Suppressor macrophage (primary cell): ENCODE measurements at regions not wholly inside any gene's neighbourhood (a gene's known extent, or its start where the extent isn't known, plus 50 kb on each side); places are given as distances from the start of the nearest gene placed in this dataset.

Experiments
- DNase-seq, 4 experiments: peaks; one replicate each; pipeline ENCODE4 v3.0.0-alpha.2; 2020 to 2022

DNA sequence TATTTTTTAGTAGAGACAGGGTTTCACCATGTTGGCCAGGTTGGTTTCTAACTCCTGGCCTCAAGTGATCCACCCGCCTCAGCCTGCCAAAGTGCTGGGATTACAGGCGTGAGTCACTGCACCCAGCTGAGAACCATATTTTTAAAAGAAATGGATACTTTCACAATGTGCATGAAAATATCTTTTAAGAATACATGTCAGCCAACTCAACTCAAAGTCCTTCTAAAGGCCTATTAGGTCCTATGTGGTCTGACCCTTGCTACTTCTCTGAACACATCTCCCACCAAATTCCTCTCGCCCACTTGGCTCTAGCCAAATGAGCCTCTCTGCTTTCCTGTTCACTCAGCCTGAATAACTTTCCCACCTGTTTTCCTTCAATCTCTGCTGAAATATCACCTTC is 119.6 kb downstream of the MTX2 start:
- no peak for DNase-seq

DNA sequence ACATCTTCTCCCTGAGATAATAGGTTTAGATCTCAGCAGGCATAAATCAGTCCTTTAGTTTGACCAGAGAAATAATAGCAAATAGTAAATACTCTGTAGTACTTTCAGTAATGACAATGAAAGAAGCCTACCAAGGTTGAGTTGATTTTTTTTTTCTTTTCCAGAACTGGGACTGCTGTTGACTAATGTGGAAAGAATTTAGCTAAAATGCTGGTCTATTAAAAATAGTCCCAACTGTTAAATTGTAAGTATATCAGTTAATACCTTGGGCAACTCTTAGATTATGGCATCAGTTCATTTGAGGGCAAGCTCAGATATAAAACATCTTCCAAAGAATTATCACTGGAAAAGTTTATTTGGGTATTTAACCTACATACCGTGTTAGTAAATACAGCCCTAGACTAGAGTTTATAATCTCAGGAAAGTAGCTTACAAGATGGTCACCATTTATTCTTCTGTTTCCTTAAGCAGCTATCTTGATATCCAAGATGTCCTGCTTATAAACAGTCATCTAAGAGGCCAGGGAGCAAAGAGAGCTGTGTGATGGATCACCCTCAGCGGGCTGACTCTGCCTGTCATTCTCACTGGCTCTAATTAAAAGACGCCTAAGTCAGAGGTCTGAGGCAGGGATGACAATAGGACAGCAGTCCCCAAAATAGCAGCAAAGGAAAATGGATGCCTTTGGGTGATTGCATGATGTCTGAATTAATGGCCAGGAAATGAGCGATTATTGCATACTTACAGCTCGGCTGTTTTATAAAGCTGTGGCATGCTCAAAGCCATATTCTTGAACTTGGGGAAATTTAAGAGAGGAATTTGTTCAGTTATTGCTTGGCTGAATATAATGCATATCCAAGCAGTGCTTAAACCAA is 121.3 kb downstream of the MTX2 start:
- DNase-seq = no peak

DNA sequence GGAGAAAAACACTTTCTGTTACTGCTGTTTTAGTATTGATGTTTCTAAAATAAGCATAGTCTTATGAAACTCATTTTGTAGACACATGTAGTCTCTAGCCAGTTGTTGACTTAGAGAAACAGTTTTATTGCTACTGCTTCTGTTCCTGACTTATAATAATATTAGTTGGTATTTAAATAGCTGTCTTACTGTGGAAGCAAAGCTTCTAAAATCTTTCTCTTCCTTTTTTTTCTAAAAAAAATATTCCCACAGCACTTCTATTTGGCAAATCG is 121.8 kb downstream of the MTX2 start:
- DNase-seq = no peak

DNA sequence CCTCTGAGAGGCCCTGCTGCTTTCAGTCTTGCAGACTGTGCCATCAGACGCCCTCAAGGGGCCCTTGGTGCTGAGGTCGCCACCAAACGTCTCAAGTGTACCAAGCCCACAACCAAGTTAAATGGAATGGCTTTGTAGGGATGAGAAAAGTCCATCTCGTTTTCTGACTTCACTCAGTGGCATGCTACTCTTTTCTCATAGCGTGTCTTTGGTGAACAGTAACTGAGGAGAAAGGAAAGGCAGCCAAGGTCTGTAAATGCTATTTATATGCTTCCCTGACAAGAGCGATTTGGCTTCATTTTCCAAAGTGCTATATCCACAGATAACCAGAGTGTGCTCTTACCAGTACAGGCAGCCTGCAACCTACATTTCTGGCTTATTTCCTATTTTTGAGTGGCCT is 123.0 kb downstream of the MTX2 start:
- no peak for DNase-seq

DNA sequence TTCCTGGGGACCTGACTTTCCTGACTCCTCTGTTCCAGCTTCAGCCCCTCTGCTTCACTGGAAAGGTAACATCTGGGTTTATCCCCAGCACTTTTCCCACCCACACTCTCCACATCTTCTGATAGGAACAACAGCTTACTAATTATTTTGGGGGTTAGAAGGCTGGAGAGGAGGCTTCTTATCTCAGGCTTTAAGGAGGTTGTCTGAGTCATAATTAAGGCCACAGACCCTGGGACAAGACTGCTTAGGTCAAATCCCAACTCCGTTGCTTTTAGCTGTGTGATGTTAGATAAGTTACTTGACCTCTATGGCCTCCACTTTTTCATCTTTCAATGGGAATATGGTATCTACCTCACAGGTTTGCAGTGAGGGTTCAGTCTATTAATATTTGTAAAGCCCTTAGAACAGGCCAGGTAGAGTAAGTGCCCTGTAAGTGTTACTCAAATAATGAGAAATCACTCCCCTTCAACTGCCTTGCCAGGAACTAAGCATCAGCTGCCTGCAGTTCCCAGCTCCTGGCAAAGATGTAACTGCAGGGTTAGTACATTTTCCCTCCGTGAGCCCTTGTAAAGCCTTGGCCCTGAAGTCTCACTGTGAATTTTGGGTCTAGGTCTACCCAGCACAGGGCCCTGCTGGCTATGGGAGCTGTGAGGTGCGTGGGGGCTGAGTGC is 123.6 kb downstream of the MTX2 start:
- no peak for DNase-seq

DNA sequence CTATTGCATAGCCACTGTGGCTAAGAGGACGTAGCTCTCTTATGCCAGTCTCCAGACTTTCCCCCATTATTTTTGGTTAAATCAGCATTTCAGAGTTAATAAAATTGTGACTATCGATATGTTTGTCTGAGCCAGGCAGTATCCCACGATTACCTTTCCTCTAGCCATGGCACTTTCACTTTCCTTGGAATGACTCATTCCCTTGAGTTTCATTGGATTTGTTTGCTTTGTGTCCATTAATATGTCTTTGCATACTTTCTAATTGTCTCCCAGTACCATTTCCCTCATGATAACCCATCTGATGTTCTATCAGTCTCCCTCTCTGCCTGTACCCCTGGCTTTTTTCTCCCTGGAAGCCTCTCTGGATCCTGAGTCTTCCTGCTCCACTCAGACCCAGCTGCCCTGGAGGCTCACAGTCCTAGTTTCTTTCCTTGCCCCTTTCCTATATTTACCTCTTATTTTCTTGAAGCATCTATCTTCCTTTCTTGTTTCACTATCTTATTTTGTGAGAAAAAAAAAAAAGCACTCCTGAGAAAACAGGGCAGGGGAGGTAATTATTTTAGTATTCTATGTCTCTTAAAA is 126.1 kb downstream of the MTX2 start:
- DNase-seq = no peak

DNA sequence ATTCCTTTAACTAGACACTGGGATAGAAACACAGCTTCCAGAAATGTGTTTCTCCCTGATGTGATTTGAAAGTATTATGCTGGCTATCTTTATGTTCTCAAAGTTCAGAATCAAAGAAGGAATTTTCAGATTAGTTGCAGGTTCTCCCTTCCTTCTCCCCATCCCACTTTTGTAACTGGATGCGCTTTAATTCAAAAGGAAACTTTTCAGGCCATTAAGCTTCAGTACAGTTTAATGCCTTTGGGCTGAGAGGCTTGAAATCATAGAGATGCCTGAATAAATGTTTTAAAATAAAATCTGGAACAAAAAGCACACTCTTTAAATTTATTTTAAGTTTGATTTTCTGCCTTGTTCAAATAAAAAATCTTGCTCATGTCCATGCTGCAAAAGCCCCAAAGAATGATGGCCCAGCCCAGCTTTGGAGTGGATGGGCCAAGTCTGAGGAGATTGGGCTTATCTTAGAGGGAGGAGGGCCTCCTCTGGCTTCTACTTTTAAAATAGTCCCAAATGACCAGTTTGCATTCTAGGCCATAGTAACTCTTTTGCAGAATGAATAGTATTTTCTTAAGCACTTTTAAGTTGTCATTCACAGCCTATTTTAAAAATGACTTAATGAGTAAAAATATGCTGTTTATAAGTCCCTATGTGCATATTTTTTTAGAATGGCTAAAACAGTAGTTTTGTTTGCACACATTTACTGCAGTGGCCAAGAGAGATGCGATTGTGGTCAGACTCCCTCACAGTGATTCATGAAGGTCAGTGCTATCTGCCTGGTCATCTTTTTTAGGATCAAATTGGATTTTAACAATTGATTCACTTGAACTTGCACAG is 129.2 kb downstream of the MTX2 start:
- no peak for DNase-seq

DNA sequence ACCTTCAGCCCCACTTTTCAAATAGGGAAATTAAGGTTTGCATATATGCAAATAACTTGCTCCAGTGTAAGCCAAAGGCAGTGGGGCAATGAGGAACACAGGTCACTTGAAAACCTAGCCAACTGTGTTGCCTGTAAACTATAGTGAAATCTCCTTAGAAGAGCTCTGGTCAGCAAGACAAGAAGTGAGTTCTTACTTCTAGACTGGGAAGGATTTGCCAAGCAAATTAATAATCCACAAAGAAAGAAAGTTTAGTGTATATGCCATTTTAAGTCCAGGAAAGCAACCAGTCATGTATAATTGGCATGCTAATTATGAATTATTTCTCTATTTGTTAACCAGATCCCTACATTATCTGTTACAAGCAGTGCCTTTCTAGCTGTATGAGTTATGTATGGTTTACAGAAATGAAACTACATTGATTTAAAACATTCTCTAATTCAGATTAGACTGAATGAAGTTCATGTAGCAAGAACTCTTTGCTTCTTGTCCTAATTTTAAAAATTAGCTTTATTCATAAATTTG is 129.9 kb downstream of the MTX2 start:
- DNase-seq = no peak

DNA sequence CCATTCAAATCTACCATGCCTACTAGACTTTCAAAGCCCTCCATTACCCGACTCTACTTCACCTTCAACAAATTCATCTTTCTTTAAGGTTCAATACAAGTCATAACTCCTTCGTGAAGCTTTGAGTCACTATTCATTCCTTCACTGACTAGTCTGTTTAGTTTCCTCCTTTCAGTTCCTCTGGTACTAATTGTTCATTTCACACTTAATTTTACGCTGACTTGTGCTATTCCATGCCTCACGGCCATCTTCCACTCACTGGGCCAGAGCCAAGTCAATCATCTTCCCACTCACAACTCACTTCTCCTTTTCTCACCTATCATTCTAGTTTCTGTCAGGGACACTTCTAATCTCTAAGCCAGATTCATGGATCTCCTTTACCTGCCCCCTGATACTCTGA is 136.2 kb downstream of the MTX2 start:
- peak in 1 of 4 experiments; percentile 35 for DNase-seq

DNA sequence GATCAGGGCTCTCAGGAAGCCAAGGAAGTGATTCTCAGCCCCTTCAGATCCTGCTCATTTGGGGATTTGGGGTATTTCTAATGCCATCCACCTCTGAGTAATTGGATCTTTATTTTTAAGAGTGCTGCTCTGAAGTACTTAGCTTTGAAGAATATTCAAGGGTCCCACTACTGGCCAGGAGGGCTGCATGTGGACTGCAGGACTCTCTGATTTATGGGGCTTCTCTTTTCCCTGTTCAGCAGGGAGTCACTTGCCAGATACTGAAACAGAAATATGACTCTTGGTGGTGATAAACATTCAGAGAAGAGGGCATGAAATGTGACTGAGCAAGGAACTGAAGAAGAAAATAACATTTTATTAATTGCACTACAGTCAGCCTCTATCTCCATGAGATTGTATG is 138.5 kb downstream of the MTX2 start:
- no peak for DNase-seq

DNA sequence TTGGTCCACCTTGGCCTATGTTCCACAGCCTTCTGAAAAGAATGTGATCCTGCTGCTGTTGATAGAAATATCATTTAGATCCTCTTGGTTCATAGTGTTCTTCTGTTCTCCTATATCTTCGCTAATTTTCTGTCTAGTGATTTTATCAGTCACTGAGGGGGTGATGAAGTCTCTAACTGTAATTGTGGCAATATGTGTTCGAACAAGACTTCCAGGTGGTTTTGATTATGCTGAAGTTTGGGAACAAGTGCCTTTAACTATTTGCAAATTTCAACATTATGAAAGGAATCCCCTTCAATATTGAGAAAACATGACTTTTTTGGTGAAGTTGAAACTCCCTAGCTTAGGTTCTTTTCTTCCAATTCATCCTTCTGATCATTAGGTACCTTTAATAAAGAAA is 140.4 kb downstream of the MTX2 start:
- DNase-seq = no peak

DNA sequence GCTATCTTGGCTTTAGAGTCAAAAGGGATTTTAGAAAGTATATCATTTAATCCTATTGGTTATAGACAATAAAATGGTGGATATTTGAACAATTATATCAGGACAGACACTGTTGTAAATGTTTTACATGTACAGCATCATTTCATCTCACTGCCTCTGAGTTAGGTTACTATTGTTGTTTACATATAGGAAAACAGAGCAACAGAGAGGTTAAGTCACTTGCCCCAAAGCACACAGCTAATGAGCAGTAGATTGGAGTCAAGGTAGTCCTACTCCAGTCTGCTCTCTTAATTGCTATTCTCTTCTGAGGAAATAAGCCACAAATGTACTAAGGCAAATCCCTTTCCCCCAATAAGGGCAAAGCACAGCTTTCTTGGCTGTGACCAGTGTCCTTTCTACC is 142.9 kb downstream of the MTX2 start:
- DNase-seq = no peak

DNA sequence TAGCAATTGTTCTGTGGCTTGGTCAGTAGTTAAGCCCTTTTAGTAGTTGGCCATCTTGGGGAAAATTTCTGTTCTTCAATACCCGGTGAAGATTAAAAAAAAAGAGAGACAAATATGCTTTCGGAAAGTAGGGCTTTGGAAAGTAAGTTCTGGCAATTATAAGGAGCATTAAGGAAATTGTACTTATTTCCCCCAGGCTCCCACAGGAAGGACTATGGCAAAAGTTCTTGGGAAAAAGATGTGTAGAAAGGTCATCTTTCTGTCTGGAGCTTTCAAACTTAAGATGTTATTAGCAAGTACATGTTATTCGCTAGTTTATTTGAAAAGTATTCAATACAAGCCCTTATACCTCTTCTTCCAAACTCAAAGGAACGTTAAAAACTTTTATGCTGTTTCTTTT is 144.5 kb downstream of the MTX2 start:
- no peak for DNase-seq

DNA sequence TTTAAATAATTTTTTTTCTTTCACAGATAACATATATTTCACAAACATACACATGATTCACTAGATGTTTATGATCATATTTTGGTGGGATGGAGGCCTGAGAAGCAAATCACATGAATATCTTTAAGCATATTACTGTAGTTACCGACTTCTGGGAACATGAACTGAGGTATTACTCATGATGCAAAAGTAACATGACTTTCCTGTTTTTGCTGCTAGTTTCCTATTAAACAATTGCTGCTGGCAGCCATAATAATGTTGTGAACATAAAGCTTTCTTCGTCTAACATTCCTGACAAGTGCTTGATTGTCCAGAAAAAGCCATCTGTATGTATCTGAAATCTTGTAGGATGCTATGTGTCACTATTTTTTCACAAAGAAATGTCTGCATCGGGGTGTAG is 145.4 kb downstream of the MTX2 start:
- DNase-seq = no peak

DNA sequence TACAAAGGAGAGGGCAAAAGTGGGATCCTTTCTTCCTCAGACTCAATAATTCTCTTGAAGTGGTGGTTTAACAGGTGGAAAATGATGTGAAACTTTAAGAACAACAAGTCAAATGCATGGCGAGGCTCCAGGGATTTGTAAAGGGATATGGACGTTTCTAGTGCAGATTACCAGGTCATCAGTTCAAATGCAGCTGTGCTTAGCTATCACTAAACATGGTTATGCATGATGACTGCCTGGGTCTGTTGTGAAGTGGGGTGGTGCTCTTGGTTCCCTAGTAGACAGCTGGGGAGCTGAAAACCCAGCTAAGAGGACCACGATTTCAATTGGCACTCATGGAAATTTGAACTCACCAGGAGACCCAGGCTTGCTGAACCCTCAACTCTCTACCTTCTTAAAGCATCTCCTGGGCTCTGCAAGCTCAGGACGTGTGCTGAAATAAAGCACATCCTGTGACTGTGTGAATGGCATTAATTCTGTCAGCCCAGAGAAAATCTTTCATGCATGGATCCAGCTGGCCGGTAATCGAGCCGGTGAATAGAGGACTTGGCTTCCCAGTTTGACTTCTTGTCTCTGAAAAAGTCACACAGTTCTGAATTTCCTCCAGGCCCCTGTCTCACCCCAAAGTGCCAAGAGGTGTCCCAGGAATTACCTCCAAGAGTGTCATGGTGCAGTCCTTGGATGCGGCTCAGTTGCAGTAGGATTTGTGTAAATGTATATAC is 146.1 kb downstream of the MTX2 start:
- no peak for DNase-seq

DNA sequence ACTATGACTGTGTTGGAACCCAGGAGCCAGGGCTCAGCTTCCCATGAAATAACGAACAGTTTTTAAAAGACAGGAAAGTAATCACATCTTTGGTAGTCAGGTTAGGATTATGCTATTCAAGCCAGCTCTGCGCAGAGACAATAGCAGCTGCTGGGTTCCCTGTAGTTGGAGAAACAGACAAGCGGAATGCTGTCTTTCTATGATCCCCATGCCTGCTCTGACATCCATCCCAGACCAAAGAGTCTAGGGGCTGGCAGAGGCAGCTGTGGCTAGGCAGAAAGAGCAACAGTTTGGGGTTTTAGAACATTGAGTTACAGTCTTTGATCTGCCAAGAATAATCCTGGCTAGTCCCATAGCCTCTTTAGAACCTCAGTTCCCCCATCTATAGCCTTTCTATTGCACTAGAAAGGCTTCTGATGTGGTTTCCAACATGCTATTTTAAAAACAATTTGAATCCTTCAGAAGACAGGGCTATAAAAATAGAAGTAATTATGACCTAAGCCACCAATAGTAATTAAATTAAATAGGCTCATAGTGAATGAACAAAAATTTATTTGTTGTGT is 146.8 kb downstream of the MTX2 start:
- no peak for DNase-seq

DNA sequence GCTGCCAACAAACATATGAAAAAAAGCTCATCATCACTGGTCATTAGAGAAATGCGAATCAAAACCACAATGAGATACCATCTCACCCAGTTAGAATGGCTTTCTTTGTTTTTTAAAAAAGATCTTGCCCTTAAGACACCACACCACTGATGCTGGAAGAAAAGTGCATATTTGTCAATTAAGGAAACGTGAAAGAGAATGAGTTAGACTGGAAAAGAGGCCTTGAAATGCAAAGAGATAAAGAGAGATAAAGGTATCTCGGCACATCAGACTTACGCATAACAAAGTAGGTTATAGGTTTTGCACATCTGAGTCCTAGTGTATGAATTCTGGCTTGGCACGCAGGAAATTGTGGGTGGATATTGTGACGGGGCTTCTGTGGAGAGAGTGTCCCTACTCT is 149.5 kb downstream of the MTX2 start:
- no peak for DNase-seq

DNA sequence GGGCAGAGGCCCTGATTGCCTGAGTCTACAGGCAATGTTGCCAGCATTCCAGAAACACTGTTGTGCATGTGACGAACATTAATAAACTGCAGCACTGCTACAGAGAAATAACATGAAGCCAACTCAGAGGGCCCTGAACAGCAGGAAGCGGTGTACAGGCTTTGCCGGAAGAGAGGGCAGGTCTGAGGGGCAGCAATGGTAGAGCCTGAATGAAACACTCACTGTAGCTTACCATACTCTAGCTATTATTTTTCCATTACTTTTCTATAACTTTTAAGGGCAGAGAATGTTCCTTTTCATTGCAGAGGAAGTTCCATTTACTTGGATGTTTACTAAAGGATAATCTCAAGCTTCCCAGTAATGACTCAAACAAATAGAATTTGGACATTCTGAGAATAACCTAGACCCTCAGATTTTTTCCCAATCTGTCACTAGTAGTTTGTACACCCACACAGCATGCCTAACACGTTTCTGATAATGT is 150.4 kb downstream of the MTX2 start:
- no peak for DNase-seq

DNA sequence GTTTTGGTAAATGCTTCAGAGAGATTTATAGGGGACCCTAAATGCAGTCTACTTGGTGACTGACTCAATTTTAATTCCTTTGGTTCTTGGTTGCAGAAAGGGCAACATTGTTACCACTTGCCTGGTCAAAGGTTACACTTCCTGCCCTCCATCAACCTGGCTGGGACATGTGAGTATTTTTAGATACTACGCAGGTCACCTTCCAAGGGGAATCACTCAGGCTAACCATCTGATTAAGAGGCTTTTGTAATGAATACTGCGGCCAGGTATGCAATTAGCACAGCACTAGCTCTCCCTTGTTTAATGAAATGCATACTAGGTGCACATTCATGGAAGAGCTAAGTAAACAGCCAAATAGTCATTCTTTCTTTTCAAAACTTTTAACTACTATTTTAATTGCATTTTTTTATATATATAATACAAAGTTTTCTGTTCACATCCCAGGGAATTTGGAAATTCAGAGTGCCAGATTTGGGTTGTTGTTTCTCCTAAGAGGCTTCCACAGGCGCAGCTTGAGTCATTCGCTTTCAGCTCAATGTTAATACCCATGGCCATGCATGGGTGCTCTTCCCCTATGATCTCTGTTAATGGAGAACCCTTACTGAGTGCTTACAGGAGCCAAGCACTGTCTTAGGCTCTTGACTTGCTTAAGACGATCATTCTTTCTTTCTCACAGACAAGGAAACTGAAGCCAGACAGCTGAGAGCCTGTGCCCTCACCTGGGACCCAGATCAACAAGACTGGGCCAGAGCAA is 152.2 kb downstream of the MTX2 start:
- no peak for DNase-seq

DNA sequence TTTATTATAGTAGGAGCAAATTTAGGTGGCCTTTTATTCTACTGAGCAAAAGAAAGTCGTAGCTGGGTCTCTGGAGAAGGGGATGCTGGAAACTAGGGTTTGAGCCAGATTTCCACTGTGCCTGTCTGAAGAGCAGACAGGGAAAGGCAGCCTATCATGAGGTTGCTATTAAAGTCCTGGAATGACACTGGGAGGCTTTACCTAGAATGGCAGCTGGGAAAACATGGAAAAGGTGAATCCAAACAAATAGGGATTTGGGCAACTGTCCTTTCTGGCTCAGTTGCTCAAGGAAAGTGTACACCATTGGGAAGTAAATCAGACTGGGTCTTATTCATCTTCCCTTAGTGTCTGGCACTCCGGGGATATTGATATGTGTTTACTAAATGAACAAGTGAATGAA is 154.6 kb downstream of the MTX2 start:
- DNase-seq = no peak

DNA sequence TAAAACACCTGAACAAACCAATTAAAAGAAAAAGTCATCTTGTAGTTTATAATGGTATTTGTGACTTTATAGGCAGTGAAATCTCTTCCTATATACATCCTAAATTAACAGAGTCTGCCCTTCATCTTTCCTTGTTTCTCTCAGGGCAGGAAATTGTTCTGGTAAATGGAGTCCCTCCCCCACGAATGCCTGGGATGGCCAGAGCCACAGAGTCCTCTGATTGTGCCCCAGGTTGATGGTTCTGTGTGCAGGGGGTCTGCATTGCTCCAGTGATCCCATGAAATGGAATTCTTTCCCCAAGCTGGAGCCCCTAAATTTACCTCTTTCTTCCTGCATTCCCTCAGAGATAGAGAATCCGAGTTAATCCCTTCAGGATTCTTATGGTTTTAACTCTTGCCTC is 155.5 kb downstream of the MTX2 start:
- DNase-seq = no peak
